Fibroblast of skin of scalp (primary cell): ENCODE measurements at regions not wholly inside any gene's neighbourhood (a gene's known extent, or its start where the extent isn't known, plus 50 kb on each side); places are given as distances from the start of the nearest gene placed in this dataset.
"Not testable (repeated sequence)": the region's sequence is repeated elsewhere in the genome, so short reads cannot be mapped to it uniquely, and the experiment has no call there.

ENCODE experiments used
- DNase-seq: peaks from one replicate; pipeline ENCODE4 v3.0.0-alpha.2; 2013

DNA sequence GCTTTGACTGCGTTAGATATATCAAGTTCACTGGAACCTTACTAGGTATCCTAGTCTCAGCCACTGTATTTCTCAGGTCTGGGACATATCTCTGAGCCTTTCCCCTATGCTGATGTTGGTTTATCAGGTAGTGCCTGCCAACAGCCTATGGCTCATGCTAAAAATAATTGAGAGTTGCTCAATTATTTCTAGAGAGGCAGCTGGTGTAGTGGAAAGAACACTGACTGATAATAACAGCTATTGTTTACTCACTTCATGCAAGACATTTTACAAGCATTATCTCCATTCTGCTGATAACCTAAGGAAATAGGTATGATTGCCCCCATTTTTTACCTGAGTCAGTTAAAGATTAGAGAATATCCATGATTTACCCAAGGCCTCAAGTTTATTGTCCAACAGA is 231.4 kb downstream of the LRRN1 start:
- DNase-seq: no peak

DNA sequence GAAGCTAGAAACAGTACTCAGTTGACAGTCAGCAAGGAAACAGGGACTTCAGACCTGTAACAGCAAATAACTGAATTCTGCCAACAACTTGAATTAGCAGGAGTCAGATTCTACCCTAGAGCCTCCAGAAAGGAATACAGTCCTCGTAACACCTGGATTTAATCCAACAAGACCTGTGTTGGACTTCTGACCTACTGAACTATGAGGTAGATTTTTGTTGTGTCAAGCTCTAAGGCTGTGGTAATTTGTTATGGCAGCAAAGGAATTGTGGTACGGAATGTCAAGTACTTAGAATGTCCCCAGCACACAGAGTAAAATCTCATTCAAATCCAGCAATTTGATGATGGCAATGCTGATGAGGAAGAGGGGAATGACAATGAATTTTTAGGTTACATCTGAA is 234.1 kb downstream of the LRRN1 start:
- DNase-seq: no peak

DNA sequence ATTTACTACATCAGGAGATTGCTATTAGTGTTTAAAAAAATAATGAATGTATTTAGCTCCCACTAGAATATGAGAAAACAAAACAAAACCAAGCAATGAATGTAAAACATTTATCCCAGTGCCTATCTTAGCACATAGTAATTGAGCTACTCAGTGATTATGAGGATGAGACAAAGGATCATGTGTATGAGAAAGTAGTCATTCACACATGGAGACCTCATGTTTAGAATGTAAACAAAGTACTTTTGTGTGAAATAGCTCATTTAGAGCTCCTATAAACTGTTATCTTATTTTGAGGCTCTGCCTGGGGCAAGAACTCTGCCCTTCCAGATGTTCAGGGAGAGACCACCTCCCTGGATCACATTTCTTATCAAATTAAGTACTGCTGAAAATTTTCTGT is 236.8 kb downstream of the LRRN1 start:
- no peak for DNase-seq

DNA sequence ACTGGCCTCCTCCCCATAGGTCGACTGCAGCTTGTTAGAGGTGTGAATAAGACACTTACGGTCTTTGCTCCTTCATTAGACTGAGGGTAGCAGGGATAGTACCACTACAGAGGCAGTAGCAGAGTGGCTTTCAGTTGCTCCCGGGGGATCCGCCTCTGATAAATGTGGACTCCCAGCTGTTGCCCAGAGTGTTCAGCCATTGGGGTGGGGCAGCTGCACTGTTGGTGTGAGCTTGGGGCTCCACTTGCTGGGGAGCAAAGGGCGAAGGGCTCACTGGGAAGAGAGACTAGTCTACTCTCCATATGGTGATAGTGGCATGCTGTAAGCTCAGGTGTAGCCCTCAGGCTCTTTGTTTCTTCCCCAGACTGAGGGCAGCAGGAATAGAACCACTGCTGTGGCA is 239.1 kb downstream of the LRRN1 start:
- no peak for DNase-seq

DNA sequence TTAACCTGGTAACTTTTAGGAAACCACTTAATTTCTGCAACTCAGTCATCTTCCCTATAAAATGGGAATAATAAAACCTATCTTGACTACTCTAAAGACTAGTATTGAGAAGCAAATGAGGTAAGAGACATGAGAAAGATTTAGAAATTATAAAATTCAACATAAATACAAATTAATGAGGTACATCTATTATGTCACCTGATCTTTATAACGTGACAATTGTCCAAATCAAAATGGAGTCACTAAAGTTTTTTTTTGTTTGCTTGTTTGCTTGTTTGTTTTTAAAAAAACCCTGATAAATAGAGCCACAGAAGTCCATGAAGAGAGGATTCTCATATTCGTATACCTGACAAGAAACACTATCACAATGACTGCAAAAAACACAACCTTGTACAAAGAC is 242.8 kb downstream of the LRRN1 start:
- DNase-seq: no peak

DNA sequence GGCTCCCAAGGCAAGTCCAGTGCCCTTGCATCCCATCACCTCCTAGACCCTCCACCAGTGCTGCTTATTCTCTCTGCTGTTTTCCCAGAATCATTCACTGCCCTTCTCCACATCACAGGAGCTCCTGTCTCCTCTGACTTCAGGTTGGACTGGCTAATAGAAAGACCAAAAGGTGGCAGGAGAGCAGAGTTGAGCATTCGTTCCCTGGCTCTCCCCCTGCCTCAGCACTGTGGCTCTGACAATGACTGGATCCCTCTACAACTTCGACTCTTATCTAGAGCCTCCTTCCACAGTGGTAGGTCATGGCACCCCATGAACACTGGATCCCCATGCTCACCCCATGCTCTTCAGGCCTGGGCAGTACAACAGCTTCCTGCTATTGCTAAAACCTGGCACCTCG is 243.6 kb downstream of the LRRN1 start:
- DNase-seq: no peak

DNA sequence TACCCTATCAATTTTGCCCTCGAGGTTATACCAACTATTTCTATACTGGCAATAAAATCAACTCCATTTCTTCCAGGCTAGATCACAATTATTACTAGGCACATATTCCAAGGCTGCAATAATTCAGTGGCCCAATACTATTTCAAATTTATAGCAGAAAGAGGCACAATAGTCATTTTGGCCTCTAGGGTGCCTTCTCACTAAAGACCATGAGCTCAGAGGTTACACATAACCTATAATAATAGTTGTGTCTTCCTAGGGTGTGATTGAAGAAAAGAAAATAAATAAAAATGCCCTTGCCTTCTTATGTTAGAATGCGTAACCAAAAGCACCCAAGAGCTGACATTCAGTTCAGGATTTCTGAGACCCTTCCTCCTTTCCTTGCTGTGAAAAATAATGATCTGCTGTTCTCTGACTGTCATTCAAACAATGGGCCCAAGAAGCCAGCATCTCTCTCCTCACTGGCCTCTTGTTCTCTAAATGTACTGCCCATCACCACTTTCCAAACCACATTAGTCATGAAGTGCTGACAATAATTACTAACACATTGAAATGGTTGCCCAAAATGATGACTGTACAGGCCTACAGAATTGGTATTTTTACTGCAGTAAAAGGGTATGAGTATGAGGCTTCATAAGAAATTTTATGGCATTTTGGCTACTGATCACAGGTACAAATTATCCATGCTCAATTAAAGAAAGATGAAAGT is 244.8 kb downstream of the LRRN1 start:
- DNase-seq: peak; percentile 82

DNA sequence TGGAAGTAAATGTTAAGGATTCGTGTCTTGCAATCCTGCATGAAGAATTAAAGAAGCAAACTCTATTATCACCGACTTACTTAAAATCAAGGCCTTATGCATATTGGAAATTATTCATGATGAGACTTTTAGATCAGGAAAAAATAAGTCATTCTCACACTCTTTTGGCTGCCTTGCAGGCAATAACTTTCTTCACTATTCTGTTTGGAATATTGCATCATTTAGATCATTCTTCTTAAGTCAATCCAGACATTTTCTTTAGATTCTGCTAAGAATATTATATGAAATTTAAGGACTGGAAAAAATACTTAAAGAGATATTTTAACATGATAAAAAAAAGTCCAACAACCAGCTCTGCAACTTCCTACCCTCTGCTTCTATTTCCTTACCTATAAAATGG is 245.4 kb downstream of the LRRN1 start:
- DNase-seq: peak; percentile 8

DNA sequence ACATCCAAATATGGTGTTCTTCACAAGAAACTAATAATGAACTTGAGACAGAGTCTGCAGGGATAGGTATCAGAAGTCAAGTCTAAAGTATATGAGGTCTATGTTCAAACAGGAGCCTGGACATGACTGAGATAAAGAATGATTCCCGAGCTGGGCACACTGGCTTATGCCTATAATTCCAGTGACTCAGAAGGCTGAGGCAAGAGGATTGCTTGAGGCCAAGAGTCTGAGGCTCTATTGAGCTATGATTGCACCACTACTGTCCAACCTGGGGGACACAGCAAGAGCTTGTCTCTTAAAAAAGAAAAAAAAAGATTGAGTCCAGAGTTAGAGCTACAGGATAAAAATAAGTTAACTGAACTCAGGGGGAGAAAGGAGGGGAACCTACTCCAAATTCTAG is 246.5 kb downstream of the LRRN1 start:
- peak; percentile 32 for DNase-seq

DNA sequence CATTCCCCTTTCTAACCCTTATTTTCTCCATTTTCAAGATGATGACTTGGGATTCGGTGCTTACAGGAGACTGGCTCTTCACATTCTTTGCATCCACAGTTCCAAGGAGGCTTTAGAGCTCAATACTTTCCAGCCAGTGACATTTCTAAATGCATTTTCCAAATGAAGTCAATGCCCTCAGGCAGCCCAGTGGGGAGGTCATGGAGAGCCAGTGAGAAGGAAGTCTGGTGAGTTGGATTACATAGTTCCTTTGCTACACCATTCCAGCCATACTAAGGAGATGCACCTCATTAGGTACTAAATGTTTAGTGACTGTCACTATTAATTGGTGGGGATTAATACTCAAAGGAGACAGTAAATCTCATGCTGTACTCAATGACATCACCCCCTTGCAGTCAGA is 248.1 kb downstream of the LRRN1 start:
- no peak for DNase-seq

DNA sequence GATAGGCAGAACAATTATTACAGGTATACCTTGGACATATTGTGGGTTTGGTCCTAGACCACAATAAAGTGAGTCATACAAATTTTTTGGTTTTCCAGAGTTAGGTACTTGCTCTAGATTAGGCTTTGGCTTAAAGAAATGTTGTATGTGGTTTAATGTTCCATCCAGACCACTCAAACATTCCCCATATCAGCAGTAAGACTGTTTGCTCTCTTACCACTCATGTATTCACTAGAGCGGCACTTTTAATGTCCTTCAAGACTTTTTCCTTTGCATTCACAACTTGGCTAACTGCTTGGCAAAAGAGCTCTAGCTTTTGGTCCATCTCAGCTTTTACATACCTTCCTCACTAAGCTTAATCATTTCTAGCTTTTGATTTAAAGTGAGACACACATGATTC is 250.5 kb upstream of the SETMAR start:
- DNase-seq: no peak

DNA sequence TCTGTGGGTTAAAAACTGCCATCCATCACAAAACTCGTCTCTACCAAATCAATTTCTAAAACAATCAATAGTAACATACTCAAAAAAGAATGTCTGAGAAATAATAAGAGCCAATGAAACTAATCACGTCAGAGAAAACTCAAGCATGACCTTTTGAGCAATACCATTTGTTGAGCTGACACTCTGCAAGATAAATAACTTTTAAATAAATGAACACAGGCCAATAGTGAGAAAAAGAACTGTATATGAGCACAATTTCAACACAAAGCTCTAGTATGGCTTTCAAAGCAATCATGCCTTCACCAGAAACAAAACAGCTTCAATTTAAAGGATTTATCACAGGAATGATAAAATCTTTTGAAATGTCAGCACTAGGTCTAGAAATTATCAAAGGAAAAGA is 249.2 kb upstream of the SETMAR start:
- DNase-seq: no peak

DNA sequence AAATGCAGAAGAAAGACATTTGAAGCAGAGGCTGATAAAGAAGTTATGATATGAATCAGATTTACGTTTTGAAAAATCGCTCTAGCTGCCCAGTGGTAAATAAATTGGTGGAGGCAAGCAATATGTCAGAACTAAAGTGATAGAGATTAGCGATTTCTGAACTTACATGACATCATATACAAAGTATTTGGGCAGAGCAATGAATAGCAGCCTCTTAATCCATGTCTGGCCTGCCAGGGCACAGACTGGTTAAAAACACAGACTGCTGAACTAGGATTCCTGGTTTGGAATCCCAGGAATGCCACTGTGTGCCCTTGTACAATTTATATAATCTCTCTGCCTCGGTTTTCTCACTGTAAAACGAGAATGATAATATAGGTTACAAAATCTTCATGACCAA is 243.1 kb upstream of the SETMAR start:
- DNase-seq: peak; percentile 82

DNA sequence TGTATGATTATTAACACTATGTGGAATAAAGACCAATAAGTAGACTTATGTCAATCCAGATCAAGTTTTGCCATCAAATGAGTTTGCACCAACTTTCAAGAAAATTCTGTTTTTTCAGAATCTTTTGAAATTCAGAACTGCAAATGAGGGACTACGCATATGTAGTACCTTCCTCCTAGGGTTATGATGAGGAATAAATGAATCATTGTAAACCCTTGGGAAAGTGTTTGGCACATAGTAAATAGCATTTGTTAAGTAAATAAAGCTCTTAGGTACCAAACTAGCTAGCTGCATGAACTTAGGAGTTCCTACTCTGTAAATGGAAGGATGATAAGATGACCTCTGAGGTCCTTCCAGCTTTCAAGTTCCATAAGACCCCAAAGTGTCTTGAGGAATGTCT is 242.6 kb upstream of the SETMAR start:
- no peak for DNase-seq

DNA sequence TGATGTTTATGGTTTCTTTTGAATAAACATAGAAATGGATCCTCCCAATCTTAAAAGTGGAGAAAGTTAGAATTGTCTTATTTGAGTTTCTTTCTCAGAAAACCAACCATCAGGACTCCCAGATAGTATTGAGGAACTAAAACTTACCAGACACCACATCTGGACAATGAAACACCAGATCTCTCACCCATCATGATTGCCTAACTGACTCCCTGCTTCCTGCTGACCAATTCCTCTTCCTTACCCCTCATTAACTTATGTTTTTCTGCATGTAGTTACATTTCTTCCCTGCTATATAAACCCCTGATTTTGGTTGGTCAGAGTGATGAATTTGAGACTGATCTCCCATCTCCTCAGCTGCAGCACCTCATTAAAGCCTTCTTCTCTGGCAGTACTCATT is 242.0 kb upstream of the SETMAR start:
- no peak for DNase-seq

DNA sequence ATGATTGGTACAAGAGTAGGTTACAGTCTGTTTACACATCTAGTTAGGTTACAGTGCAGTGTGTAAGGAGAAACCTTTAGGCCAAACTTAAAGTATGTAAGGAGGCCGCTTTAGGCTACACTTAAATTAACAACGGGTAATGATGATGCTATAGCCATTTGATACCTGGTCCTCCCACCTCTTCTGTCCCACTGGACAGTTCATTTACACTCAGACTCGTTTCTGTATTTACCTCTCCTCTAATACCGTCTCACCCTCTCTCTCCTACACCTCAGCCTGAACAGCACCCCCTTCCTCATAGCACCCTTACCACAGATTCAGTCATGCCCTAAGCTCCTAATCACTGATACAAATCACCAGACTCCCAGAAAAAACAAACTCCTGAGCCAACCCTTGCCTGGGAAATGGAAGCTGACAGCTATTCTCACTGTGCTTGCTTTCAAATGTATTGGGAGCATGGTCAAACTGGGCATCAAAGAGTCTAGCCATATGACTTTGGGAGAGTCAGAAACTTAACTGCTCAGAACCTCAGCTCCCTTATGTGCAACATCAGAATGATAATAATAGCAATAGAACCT is 241.3 kb upstream of the SETMAR start:
- DNase-seq: no peak

DNA sequence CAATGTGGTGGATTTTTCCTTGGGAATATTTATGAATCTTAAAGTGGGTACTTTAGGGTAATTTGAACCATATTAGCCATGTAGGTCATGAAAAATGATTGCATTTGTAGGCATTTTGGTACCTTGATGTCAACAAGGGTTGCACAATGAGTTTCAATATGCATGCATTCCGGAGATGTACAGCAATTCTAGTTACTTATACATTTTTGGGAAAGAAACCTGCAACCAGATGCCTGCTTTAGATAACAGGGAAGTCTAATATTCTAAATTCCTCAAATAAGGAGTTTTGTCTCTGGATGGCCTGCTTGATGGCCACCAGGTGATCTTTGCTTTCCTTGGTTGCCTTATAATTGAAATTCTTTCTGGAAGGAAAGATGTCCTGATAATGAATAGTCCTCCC is 240.5 kb upstream of the SETMAR start:
- DNase-seq: no peak

DNA sequence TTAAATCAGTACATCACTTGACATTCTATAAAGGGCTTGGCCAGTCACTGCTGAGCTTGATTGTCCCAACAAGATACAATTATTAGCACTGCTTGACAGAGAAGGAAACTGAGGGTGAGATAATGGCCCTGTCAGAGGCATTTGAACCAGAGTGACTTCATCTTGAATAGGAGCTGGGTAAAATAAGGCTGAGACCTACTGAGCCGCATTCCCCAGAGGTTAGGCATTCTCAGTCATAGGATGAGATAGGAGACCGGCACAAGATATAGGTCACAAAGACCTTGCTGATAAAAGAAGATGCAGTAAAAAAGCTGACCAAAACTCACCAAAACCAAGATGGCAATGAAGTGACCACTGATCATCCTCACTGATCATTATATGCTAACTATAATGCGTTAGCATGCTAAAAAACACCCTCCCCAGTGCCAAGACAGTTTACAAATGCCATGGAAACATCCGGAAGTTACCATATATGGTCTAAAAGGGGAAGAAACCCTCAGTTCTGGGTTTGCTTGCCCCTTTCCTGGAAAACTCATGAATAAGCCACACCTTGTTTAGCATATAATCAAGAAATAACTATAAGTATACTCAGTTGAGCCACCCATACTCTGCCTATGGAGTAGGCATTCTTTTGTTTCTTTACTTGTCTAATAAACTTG is 239.1 kb upstream of the SETMAR start:
- DNase-seq: no peak

DNA sequence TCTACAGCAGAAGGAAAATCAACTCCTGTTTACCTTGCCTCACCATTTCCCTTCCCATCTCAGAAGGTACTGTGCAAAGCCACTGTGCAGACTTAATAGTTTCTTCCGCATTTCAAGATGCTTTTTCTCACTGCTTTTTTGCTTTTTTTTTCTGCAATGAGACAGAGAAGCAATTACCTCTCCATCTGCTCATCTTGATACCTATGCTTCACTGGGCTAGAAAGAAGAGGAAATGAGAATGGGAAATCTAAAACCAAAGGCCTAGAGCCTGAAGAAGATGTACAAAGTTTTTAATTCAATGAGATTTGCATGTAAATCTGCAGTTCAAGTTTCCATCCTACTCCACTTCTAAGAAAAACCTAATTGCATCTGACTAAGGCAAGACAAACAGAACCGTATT is 238.1 kb upstream of the SETMAR start:
- DNase-seq: no peak

DNA sequence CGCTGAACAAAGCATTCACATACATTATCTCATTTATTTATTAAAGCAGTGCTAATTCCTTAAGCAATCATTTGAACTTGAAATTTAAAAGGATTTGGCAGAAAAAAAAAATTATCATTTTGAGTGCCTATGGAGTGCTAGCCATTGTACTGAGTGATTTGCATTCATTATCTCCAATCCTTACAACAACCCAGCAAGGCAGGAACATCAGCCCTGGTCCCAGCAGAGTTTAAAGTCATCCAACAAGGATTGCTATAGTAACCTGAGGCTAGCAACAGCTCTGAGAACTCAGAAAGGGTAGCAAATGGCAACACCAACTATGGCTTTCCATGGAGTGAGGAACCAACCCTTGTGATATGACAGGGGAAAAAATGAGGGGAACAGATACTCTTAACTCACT is 237.6 kb upstream of the SETMAR start:
- DNase-seq: no peak

DNA sequence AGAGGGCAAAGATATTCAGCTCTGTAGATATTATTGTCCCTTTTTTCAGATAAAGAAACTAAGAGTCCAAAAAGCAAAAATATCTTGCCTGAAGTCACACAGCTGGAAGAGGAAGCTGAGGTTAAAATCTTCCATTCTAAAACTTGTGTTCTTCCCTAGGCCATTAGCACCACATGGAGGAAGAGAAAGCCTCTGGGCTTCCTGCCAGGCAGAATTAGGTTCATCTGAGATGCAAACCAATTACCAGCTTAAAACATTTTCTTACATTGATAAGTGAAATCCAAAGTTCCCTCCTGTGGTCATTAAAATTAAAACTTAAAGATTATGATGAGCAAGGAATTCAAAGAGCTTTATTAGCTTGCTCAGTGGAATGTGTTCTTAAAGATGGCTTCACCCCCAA is 235.3 kb upstream of the SETMAR start:
- no peak for DNase-seq

DNA sequence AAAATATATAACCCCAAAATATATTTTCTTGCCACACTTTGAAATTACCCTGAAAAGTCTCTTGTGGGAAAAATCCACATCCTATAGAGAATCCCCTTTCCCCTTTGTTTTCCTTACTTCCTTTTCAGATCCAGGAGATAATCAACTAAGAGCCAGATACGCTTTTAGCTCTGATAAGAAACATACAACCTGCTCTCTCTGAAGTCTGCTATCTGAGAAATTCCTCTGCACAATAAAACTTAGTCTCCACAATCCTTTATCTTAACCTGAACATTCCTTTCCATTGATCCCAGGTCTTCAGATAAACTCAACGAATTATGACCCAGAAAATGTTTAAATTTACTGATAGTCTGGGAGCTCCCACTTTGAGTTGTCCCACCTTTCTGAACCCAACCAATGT is 233.4 kb upstream of the SETMAR start:
- no peak for DNase-seq

DNA sequence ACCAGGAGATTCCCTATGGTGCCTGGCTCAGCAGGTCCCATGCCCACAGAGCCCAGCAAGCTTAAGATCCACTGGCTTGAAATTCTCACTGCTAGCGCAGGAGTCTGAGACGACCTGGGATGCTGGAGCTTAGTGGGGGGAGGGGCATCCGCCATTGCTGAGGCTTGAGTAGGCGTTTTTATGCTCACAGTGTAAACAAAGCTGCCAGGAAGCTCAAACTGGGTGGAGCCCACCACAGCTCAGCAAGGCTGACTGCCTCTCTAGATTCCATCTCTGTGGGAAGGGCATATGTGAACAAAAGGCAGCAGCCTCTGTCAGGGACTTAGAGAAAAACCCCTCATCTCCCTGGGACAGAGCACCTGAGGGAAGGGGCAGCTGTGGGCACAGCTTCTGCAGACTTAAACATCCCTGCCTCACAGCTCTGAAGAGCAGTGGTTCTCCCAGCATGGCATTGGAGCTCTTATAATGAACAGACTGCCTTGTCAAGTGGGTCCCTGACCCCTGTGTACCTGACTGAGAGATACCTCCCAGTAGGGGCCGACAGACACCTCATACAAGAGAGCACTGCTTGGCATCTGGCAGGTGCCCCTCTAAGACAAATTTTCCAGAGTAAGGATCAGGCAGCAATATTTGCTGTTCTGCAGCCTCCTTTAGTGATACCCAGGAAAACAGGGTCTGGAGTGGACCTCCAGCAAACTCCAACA is 231.5 kb upstream of the SETMAR start:
- DNase-seq: no peak

DNA sequence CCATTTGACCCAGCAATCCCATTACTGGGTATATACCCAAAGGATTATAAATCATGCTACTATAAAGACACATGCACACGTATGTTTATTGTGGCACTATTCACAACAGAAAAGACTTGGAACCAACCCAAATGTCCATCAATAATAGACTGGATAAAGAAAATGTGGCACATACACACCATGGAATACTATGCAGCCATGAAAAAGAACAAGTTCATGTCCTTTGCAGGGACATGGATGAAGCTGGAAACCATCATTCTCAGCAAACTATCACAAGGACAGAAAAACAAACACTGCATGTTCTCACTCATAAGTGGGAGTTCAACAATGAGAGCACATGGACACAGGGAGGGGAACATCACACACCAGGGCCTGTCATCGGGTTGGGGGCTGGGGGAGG is 225.9 kb upstream of the SETMAR start:
- DNase-seq: not testable (repeated sequence)
